ES-I3 (cell line): ENCODE measurements at regions not wholly inside any gene's neighbourhood (a gene's known extent, or its start where the extent isn't known, plus 50 kb on each side); places are given as distances from the start of the nearest gene placed in this dataset.

Experiments used
- H3K36me3 ChIP-seq: 2 replicates; pipeline ENCODE4 v1.6.1; 2013; ENCODE audit warnings: mild to moderate bottlenecking, low read length, control low read depth, moderate library complexity; ENCODE audit not compliant: insufficient read depth
- H3K4me1 ChIP-seq: 2 replicates; pipeline ENCODE4 v1.6.1; 2013; ENCODE audit warnings: mild to moderate bottlenecking, control low read depth, low read length; ENCODE audit not compliant: insufficient read depth
- H3K9ac ChIP-seq: 2 replicates; pipeline ENCODE4 v1.6.1; 2013; ENCODE audit warnings: low read depth, mild to moderate bottlenecking, low read length, moderate library complexity
- H3K9me3 ChIP-seq: 2 replicates; pipeline ENCODE4 v1.6.1; 2013; ENCODE audit warnings: mild to moderate bottlenecking, low read length, moderate library complexity; ENCODE audit not compliant: control insufficient read depth, insufficient read depth

DNA sequence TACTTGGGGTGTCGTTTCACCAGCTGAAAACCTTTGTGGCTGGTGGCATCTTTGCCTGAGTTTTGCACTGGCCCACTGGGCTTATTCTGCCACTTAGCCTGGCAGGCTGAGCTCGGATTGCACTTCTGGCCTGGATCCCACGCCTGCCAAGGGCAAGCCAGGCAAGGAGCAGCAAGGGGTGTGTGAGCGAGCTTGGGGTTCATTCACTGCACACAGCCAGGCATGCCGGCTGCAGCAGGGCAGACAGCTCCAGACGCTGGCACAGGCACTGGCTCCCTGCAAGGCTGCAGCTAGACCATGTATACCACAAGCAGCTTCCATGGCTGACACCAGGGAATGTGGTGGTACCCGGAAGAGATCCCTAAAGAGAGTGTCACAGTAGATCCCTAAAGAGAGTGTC lies 476.3 kb downstream of the EPHA5 start:
- Histone ChIP-seq H3K9me3 (no peaks in the 10 kb centered on the region), H3K9ac (no peak overlapping the region), H3K36me3 (no peaks in the 10 kb centered on the region), H3K4me1 (no peaks in the 10 kb centered on the region)

DNA sequence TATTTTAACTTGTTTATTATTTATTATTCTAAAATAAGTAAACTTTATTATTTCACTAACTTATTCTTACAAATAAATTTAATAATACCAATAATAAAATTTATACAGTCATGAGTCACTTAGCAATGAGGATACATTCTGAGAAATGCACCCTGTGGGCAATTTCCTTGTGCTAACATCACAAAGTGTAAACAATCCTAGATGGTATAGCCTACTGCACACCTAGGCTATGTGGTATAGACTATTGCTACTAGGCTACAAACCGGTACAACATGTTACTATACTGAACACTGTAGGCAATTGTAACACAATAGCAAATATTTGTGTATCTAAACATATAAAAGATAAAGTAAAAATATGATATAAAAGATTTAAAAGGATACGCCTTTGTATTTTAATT lies 479.5 kb downstream of the EPHA5 start:
- no peaks in the 10 kb centered on the region for H3K4me1 ChIP-seq
- no peaks in the 10 kb centered on the region for H3K9me3 ChIP-seq
- no peak overlapping the region for H3K9ac ChIP-seq
- no peaks in the 10 kb centered on the region for H3K36me3 ChIP-seq

DNA sequence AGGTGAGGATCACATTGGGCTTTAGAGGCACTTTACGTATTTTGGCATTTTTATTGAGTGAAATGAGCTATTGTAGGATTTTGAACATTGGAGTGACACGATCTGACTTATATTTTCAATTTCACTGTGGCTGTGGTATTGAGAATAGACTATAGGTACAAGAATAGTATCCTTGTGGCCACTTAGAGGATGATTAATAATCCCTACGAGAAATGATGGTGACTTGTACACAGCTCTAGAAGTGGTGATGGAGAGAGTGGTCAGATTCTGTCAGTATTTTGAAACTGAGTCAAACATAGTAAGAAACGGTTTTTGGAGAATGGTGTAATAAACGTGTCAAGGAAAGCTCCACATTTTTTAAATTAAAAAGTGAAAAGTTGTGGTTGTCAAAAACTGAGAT lies 494.7 kb downstream of the EPHA5 start:
- Histone ChIP-seq H3K36me3 (no peaks in the 10 kb centered on the region), H3K9ac (no peak overlapping the region), H3K4me1 (no peaks in the 10 kb centered on the region), H3K9me3 (no peaks in the 10 kb centered on the region)

DNA sequence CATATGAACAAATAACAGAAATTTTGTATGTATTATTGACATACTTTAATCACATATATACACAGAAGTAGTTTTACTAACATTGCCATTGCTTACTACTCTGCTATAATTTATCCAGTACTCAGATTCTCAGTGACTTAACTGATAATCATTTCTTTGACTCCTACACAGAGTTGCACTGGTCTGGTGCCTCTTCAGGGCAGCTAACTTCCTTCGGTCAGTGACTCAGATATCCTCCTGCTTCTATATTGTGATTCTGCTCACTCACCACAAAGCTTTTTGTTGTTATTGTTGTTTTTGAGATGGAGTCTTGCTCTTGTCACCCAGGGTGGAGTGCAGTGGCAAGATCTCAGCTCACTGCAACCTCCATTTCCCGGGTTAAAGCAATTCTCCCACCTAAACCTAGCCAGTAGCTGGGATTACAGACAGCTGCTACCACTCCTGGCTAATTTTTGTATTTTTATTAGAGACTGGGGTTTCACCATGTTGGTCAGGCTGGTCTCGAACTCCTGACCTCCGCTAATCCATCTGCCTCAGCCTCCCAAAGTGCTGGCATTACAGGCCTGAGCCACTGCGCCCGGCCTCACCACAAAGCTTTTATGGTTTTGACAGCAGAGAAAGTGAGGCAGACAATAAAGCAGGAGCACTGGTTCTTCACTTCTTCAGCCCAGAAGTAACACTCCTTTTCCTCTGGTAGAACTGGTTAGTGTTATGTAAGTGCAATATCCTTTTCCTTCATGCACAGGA lies 499.3 kb downstream of the EPHA5 start:
- Histone ChIP-seq H3K4me1 (no peaks in the 10 kb centered on the region), H3K9me3 (no peaks in the 10 kb centered on the region), H3K9ac (no peak overlapping the region), H3K36me3 (no peaks in the 10 kb centered on the region)

GRCh38 chr4:65167719-65168118 lies 502.6 kb downstream of the EPHA5 start:
- Histone ChIP-seq H3K36me3 (no peaks in the 10 kb centered on the region), H3K9me3 (no peaks in the 10 kb centered on the region), H3K9ac (no peak overlapping the region), H3K4me1 (no peaks in the 10 kb centered on the region)

DNA sequence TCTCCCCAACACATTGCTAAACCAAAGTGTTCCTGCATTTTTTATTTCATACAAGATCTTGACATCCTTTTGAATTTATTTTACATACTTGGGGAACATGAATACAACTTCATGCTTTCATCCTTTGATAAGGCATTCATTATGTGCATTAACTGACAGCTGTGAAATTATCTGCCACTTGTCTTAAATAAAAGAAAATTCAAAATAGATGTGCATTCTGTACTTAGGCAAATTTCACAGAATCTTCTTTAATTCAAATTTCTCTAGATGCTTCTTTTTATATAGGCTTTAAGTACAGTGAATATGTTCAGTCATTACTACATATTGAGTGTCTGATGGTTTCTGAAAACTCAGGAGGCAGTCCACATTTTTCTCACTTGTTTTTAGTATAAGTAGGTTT lies 518.1 kb downstream of the EPHA5 start:
- no peaks in the 10 kb centered on the region for H3K36me3 ChIP-seq
- no peaks in the 10 kb centered on the region for H3K4me1 ChIP-seq
- no peak overlapping the region for H3K9ac ChIP-seq
- H3K9me3 ChIP-seq: no peaks in the 10 kb centered on the region; the same call in 1 of the 2 replicates

GRCh38 chr4:65139998-65140397 lies 530.3 kb downstream of the EPHA5 start:
- Histone ChIP-seq H3K9me3 (0 out of 2 replicates have a peak, but pooled peaks cover 6% of the 10 kb centered on the region), H3K4me1 (no peaks in the 10 kb centered on the region), H3K9ac (no peak overlapping the region), H3K36me3 (no peaks in the 10 kb centered on the region)

- H3K36me3 ChIP-seq: no peaks in the 10 kb centered on the region
- no peaks in the 10 kb centered on the region for H3K4me1 ChIP-seq
- no peaks in the 10 kb centered on the region for H3K9me3 ChIP-seq
- H3K9ac ChIP-seq: no peak overlapping the region
These were observed 544.1 kb downstream of the EPHA5 start for GRCh38 chr4:65126200-65126599.

DNA sequence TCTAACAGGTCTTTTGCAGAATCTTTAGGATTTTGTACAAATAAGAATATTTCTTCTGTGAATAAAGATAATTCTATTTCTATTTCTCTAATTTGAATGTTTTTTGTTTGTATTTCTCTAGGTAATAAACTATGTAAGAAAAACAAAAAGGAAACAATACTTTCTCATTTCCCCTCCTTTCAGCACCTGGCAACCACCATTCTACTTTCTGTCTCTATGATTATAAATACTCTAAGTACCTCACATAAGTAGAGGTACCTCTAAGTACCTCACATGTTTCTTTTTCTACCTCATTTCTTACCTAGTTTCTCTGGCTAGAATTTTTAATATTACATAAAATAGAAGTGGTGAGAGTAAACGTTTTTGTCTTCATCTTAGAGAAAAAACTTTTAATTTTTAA lies 550.0 kb downstream of the EPHA5 start:
- H3K4me1 ChIP-seq: no peaks in the 10 kb centered on the region

GRCh38 chr4:65102419-65102818 lies 567.9 kb downstream of the EPHA5 start:
- H3K4me1 ChIP-seq: no peaks in the 10 kb centered on the region
- no peaks in the 10 kb centered on the region for H3K9me3 ChIP-seq
- H3K36me3 ChIP-seq: no peaks in the 10 kb centered on the region
- no peak overlapping the region for H3K9ac ChIP-seq

More for the DNA sequence above, 550.0 kb downstream of the EPHA5 start:
- Histone ChIP-seq H3K9ac (no peak overlapping the region), H3K36me3 (no peaks in the 10 kb centered on the region), H3K9me3 (no peaks in the 10 kb centered on the region)

DNA sequence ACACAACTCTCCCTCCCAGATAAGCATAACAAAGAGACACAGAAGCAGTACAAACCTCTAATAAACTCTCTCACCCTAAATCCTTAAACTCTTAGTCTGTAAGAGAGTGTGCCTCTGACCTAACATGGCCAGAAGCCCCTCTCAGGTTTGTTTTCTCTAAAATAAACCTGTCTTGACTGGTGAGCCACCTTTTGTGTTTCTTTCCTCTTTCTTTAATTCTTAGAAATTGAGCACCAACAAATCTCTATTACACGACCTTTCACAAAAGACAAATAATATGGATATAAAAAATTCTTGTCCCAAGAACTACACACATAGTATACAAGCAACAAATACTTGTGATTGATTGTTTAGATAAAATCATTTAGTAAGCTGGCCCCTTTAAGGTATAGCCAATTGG lies 573.7 kb downstream of the EPHA5 start:
- Histone ChIP-seq H3K9me3 (peaks cover 4% of the 10 kb centered on the region; the same call in 1 of the 2 replicates), H3K4me1 (no peaks in the 10 kb centered on the region), H3K9ac (no peak overlapping the region), H3K36me3 (no peaks in the 10 kb centered on the region)

DNA sequence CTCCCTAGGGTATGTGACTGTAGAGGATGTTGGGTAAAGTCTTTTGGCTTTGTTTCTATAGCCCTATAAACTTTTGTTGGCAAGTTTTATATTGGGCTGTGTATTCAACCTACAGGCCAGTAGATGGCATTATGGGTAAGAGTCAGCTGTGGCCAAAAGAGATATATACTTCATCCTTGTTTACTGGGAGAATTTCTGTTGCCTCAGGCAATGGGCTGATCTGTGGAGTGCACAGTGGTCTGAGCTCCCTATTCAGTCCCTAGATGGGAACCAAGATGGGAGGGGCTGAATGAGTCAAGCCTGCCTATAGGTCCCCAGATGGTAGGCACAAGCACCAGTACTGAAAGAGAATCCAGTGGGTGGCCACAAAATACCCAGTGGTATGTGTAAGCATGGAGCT lies 580.6 kb downstream of the EPHA5 start:
- no peak overlapping the region for H3K9ac ChIP-seq
- H3K36me3 ChIP-seq: no peaks in the 10 kb centered on the region
- no peaks in the 10 kb centered on the region for H3K4me1 ChIP-seq
- 0 out of 2 replicates have a peak, but pooled peaks cover 3% of the 10 kb centered on the region for H3K9me3 ChIP-seq

DNA sequence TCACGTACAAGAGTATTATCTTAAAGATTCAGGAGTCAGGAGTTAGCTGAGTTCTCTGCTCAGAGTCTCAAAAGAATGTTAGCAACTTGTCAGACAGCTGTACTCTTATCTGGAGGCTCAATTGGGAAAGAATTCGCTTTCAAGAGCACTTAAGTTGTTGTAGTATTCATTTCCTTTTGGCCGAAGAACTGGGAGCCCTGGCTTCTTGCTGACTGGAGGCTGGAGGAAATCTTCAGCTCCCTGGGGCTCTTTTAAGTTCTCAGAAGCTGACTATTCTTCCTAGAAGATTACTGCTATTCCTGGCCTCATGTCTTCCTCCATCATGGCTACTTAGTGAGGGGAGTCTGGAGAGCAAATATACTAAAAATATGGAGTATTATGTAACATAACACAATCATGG lies 587.2 kb downstream of the EPHA5 start:
- Histone ChIP-seq H3K9me3 (no peaks in the 10 kb centered on the region; the same call in 1 of the 2 replicates), H3K9ac (no peak overlapping the region), H3K36me3 (no peaks in the 10 kb centered on the region), H3K4me1 (no peaks in the 10 kb centered on the region)

GRCh38 chr4:65071564-65071963 lies 598.7 kb downstream of the EPHA5 start:
- Histone ChIP-seq H3K4me1 (no peaks in the 10 kb centered on the region), H3K36me3 (no peaks in the 10 kb centered on the region), H3K9ac (no peak overlapping the region), H3K9me3 (0 out of 2 replicates have a peak, but pooled peaks cover 8% of the 10 kb centered on the region)

DNA sequence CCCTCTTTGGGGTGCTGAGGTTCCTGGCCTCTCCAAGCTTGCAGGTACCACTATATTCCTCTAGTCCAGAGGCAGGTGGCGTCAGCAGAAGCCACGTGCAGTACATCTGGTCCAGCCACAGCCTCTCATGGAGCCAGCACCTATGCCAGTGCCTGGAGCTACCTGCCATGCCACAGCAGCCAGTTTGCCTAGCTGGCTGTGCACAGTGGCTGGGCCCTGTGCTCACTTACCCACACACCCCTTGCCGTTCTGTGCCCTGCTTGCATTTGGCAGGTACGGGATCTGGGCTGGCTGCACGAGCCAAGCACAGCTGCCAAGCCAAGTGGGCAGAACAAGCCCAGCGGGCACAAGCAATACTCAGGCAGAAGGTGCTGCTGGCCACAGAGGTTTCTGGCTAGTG lies 601.1 kb downstream of the EPHA5 start:
- Histone ChIP-seq H3K4me1 (no peaks in the 10 kb centered on the region), H3K9me3 (0 out of 2 replicates have a peak, but pooled peaks cover 5% of the 10 kb centered on the region), H3K9ac (no peak overlapping the region), H3K36me3 (no peaks in the 10 kb centered on the region)
